Liver (tissue), 8 donors: ENCODE measurements at regions not wholly inside any gene's neighbourhood (a gene's known extent, or its start where the extent isn't known, plus 50 kb on each side); places are given as distances from the start of the nearest gene placed in this dataset.

ENCODE experiments used
- DNase-seq: peaks from one replicate; pipeline ENCODE4 v3.0.0-alpha.2; 2017; ENCODE audit warnings: low spot score
- H3K27ac ChIP-seq, 2 donors: one replicate each; pipeline ENCODE4 v1.7.0; 2013; ENCODE audit warnings: inconsistent platforms in 2 of 2, low read length in 2 of 2, control low read depth in 1 of 2, low read depth in 1 of 2, mild to moderate bottlenecking in 1 of 2
- H3K27me3 ChIP-seq, 4 donors: one replicate each; pipeline versions ENCODE4 v1.6.1 to v1.7.0; 2013; ENCODE audit warnings: low read length in 3 of 4, inconsistent platforms in 1 of 4, mild to moderate bottlenecking in 1 of 4, moderate library complexity in 1 of 4; ENCODE audit not compliant: control insufficient read depth in 4 of 4, insufficient read depth in 4 of 4
- H3K36me3 ChIP-seq, 4 donors: one replicate each; pipeline versions ENCODE4 v1.6.1 to v1.7.0; 2013; ENCODE audit warnings: low read length in 3 of 4, mild to moderate bottlenecking in 3 of 4, low read depth in 1 of 4, moderate library complexity in 1 of 4; ENCODE audit not compliant: control insufficient read depth in 4 of 4, insufficient read depth in 3 of 4
- H3K4me1 ChIP-seq, 4 donors: one replicate each; pipeline versions ENCODE4 v1.6.1 to v1.7.0; 2013; ENCODE audit warnings: low read length in 3 of 4, mild to moderate bottlenecking in 3 of 4, moderate library complexity in 1 of 4; ENCODE audit not compliant: control insufficient read depth in 4 of 4, insufficient read depth in 4 of 4
- H3K4me3 ChIP-seq, 3 donors: one replicate each; pipeline versions ENCODE4 v1.6.1 to v1.7.0; 2013; ENCODE audit warnings: low read length in 3 of 3, control low read depth in 1 of 3, low read depth in 1 of 3, mild to moderate bottlenecking in 1 of 3
- H3K9ac ChIP-seq, 2 donors: one replicate each; pipeline ENCODE4 v1.7.0; 2013; ENCODE audit warnings: low read length in 2 of 2, mild to moderate bottlenecking in 2 of 2, moderate library complexity in 2 of 2, control low read depth in 1 of 2, low read depth in 1 of 2
- H3K9me3 ChIP-seq, 4 donors: one replicate each; pipeline versions ENCODE4 v1.6.1 to v1.7.0; 2013; ENCODE audit warnings: low read length in 3 of 4; ENCODE audit not compliant: control insufficient read depth in 4 of 4
- EGR1 ChIP-seq, 2 donors: IDR thresholded peaks; 2 replicates each; pipeline ENCODE4 v1.6.1; 2016 to 2018; ENCODE audit warnings: antibody characterized with exemption in 2 of 2, low read depth in 2 of 2
- FOXA1 ChIP-seq: IDR thresholded peaks from 2 replicates; pipeline ENCODE4 v1.6.1; 2016; ENCODE audit warnings: antibody characterized with exemption
- FOXA2 ChIP-seq: IDR thresholded peaks from 2 replicates; pipeline ENCODE4 v1.6.1; 2016; ENCODE audit warnings: antibody characterized with exemption
- GABPA ChIP-seq, 2 donors: IDR thresholded peaks in 1 of 2; conservative IDR thresholded peaks in 1 of 2; 2 replicates each; pipeline ENCODE4 v1.6.1; 2016; ENCODE audit warnings: antibody characterized with exemption in 2 of 2, mild to moderate bottlenecking in 1 of 2, moderate library complexity in 1 of 2
- HNF4A ChIP-seq, 2 donors: conservative IDR thresholded peaks; 2 replicates each; pipeline ENCODE4 v1.6.1; 2016; ENCODE audit warnings: antibody characterized with exemption in 2 of 2, mild to moderate bottlenecking in 2 of 2
- HNF4G ChIP-seq: IDR thresholded peaks from 2 replicates; pipeline ENCODE4 v1.6.1; 2016; ENCODE audit warnings: antibody characterized with exemption
- JUND ChIP-seq, 2 donors: IDR thresholded peaks; 2 replicates each; pipeline ENCODE4 v1.6.1; 2016; ENCODE audit warnings: antibody characterized with exemption in 2 of 2
- NR2F2 ChIP-seq: IDR thresholded peaks from 2 replicates; pipeline ENCODE4 v1.6.1; 2016; ENCODE audit warnings: antibody characterized with exemption
- RAD21 ChIP-seq, 2 donors: IDR thresholded peaks; 2 replicates each; pipeline ENCODE4 v1.6.1; 2016; ENCODE audit warnings: antibody characterized with exemption in 2 of 2, mild to moderate bottlenecking in 2 of 2
- REST ChIP-seq: IDR thresholded peaks from 2 replicates; pipeline ENCODE4 v1.6.1; 2016; ENCODE audit warnings: antibody characterized with exemption, mild to moderate bottlenecking
- RXRA ChIP-seq, 2 donors: IDR thresholded peaks; 2 replicates each; pipeline ENCODE4 v1.6.1; 2017 to 2018; ENCODE audit warnings: antibody characterized with exemption in 2 of 2, mild to moderate bottlenecking in 1 of 2
- SP1 ChIP-seq: IDR thresholded peaks from 2 replicates; pipeline ENCODE4 v1.6.1; 2018; ENCODE audit warnings: antibody characterized with exemption, mild to moderate bottlenecking
- TAF1 ChIP-seq: conservative IDR thresholded peaks from 2 replicates; pipeline ENCODE4 v1.6.1; 2016; ENCODE audit warnings: antibody characterized with exemption, mild to moderate bottlenecking
- YY1 ChIP-seq: IDR thresholded peaks from 2 replicates; pipeline ENCODE4 v1.6.1; 2016; ENCODE audit warnings: antibody characterized with exemption, mild to moderate bottlenecking
- ZBTB33 ChIP-seq: IDR thresholded peaks from 2 replicates; pipeline ENCODE4 v1.6.1; 2016; ENCODE audit warnings: antibody characterized with exemption
- WGBS: extraction: QIAGEN DNeasy Blood & Tissue Kit; methylation state at CpG from one replicate; pipeline ENCODE4 v1.1.7; 2013; 5-methylcytosine and 5-hydroxymethylcytosine counted together
- TF ChIP-seq, protein P1 (sequence below): IDR thresholded peaks from 2 replicates; pipeline ENCODE4 v1.6.1; 2016; ENCODE audit warnings: antibody characterized with exemption
- TF ChIP-seq, protein P2 (sequence below): IDR thresholded peaks from 2 replicates; pipeline ENCODE4 v1.6.1; 2016; ENCODE audit warnings: antibody characterized with exemption
- TF ChIP-seq, protein P3 (sequence below): fragments of 150-350 bp; IDR thresholded peaks from 2 replicates; pipeline ENCODE4 v1.5.1; 2017; ENCODE audit warnings: improper control_type of control experiment, low read depth, low read length; ENCODE audit not compliant: missing input control
- donor health status: healthy.
- donor health status: healthy.
- donor health status: healthy.
- donor health status: healthy.
- donor health status: healthy.

- Histone ChIP-seq H3K9me3 (peaks cover 0 to 3% (median 1%) of the 10 kb centered on the region in 4 donors), H3K27me3 (peaks cover 0 to 11% (median 2%) of the 10 kb centered on the region in 4 donors)
- TF ChIP-seq NR2F2: no peak
- TF ChIP-seq, protein P1, sequence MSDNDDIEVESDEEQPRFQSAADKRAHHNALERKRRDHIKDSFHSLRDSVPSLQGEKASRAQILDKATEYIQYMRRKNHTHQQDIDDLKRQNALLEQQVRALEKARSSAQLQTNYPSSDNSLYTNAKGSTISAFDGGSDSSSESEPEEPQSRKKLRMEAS: no peak
- TF ChIP-seq ZBTB33: no peak
- no peak for TF ChIP-seq SP1
- TF ChIP-seq FOXA1: no peak
- no peak for TF ChIP-seq HNF4G
- no peak for TF ChIP-seq FOXA2
- no peak for TF ChIP-seq EGR1 (IDR thresholded peaks at IDR 0.05; ENCODE audit: low read depth in 2 of 2)
- TF ChIP-seq YY1: no peak
- TF ChIP-seq RXRA (IDR thresholded peaks at IDR 0.05): no peak
- TF ChIP-seq GABPA (IDR thresholded peaks at IDR 0.05 in 1 of 2, conservative IDR thresholded peaks at IDR 0.05 in 1 of 2): no peak
- TF ChIP-seq, protein P2, sequence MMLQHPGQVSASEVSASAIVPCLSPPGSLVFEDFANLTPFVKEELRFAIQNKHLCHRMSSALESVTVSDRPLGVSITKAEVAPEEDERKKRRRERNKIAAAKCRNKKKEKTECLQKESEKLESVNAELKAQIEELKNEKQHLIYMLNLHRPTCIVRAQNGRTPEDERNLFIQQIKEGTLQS: no peak
- no peak for TF ChIP-seq HNF4A (conservative IDR thresholded peaks at IDR 0.05)
- no peak for TF ChIP-seq REST
Measured at GRCh38 chr22:49449811-49450446, 377.7 kb downstream of the BRD1 start.

GRCh38 chr22:49449377-49449776 lies 378.3 kb downstream of the BRD1 start:
- H3K4me3 ChIP-seq: no peak overlapping the region
- H3K4me1 ChIP-seq: no peaks in the 10 kb centered on the region
- H3K27me3 ChIP-seq: peaks cover 0 to 11% (median 3%) of the 10 kb centered on the region in 4 donors
- H3K36me3 ChIP-seq: no peaks in the 10 kb centered on the region
- no peak overlapping the region for H3K27ac ChIP-seq
- H3K9ac ChIP-seq: no peak overlapping the region
- peaks cover 0 to 3% (median 1%) of the 10 kb centered on the region in 4 donors for H3K9me3 ChIP-seq
- 68% methylated on average over 16 of the region's 16 CpGs for WGBS
- no peak for DNase-seq
- no peak for TF ChIP-seq RXRA (IDR thresholded peaks at IDR 0.05)
- TF ChIP-seq, protein P1: no peak
- no peak for TF ChIP-seq RAD21 (IDR thresholded peaks at IDR 0.05)
- TF ChIP-seq, protein P3, sequence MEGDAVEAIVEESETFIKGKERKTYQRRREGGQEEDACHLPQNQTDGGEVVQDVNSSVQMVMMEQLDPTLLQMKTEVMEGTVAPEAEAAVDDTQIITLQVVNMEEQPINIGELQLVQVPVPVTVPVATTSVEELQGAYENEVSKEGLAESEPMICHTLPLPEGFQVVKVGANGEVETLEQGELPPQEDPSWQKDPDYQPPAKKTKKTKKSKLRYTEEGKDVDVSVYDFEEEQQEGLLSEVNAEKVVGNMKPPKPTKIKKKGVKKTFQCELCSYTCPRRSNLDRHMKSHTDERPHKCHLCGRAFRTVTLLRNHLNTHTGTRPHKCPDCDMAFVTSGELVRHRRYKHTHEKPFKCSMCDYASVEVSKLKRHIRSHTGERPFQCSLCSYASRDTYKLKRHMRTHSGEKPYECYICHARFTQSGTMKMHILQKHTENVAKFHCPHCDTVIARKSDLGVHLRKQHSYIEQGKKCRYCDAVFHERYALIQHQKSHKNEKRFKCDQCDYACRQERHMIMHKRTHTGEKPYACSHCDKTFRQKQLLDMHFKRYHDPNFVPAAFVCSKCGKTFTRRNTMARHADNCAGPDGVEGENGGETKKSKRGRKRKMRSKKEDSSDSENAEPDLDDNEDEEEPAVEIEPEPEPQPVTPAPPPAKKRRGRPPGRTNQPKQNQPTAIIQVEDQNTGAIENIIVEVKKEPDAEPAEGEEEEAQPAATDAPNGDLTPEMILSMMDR: no peak
- TF ChIP-seq REST: no peak
- no peak for TF ChIP-seq SP1
- TF ChIP-seq HNF4G: no peak
- no peak for TF ChIP-seq JUND (IDR thresholded peaks at IDR 0.05)
- TF ChIP-seq FOXA1: no peak
- no peak for TF ChIP-seq TAF1
- TF ChIP-seq FOXA2: no peak
- TF ChIP-seq YY1: no peak
- TF ChIP-seq NR2F2: no peak

More at GRCh38 chr22:49449811-49450446, 377.7 kb downstream of the BRD1 start:
- Histone ChIP-seq H3K36me3 (no peaks in the 10 kb centered on the region), H3K4me1 (no peaks in the 10 kb centered on the region), H3K4me3 (no peak overlapping the region), H3K27ac (no peak overlapping the region), H3K9ac (no peak overlapping the region)
- no peak for DNase-seq
- 23% methylated on average over 38 of the region's 38 CpGs for WGBS
